ENCODE measurements at regions not wholly inside any gene's neighbourhood (a gene's known extent, or its start where the extent isn't known, plus 50 kb on each side); places are given as distances from the start of the nearest gene placed in this dataset.

- DNase-seq (ENCODE audit: low read depth) = no peak
Observed at GRCh38 chr2:240341064-240341463, 94.4 kb upstream of the GPC1 start.

- DNase-seq (ENCODE audit: low read depth) = no peak
Observed at GRCh38 chr2:240343548-240343947, 91.9 kb upstream of the GPC1 start.

- no peak for DNase-seq (ENCODE audit: low read depth)
Observed at GRCh38 chr2:240344904-240345303, 90.6 kb upstream of the GPC1 start.

GRCh38 chr2:240346015-240346752, 89.3 kb upstream of the GPC1 start:
- no peak for DNase-seq (ENCODE audit: low read depth)

- no peak for DNase-seq (ENCODE audit: low read depth)
Observed at GRCh38 chr2:240346753-240347372, 88.6 kb upstream of the GPC1 start.

- no peak for DNase-seq (ENCODE audit: low read depth)
Observed at GRCh38 chr2:240347373-240347940, 88.0 kb upstream of the GPC1 start.

- DNase-seq (ENCODE audit: low read depth) = no peak
Observed at GRCh38 chr2:240347949-240348500, 87.4 kb upstream of the GPC1 start.

- no peak for DNase-seq (ENCODE audit: low read depth)
Observed at GRCh38 chr2:240348522-240348921, 86.9 kb upstream of the GPC1 start.

- no peak for DNase-seq (ENCODE audit: low read depth)
Observed at GRCh38 chr2:240349133-240350005, 86.1 kb upstream of the GPC1 start.

GRCh38 chr2:240350006-240350355, 85.5 kb upstream of the GPC1 start:
- no peak for DNase-seq (ENCODE audit: low read depth)

GRCh38 chr2:240350696-240351087, 84.8 kb upstream of the GPC1 start:
- no peak for DNase-seq (ENCODE audit: low read depth)

- DNase-seq (ENCODE audit: low read depth) = no peak
Observed at GRCh38 chr2:240351088-240351741, 84.2 kb upstream of the GPC1 start.

- no peak for DNase-seq (ENCODE audit: low read depth)
Observed at GRCh38 chr2:240351826-240352426, 83.5 kb upstream of the GPC1 start.

GRCh38 chr2:240353086-240353798, 82.2 kb upstream of the GPC1 start:
- DNase-seq (ENCODE audit: low read depth) = no peak

GRCh38 chr2:240353944-240354343, 81.5 kb upstream of the GPC1 start:
- no peak for DNase-seq (ENCODE audit: low read depth)

- DNase-seq (ENCODE audit: low read depth) = no peak
Observed at GRCh38 chr2:240355001-240355891, 80.2 kb upstream of the GPC1 start.

GRCh38 chr2:240355962-240356361, 79.5 kb upstream of the GPC1 start:
- no peak for DNase-seq (ENCODE audit: low read depth)

- DNase-seq (ENCODE audit: low read depth) = no peak
Observed at GRCh38 chr2:240356700-240357640, 78.5 kb upstream of the GPC1 start.

GRCh38 chr2:240357641-240358012, 77.8 kb upstream of the GPC1 start:
- no peak for DNase-seq (ENCODE audit: low read depth)
